HG03378 (cell line): ENCODE measurements at regions not wholly inside any gene's neighbourhood (a gene's known extent, or its start where the extent isn't known, plus 50 kb on each side); places are given as distances from the start of the nearest gene placed in this dataset.

ENCODE experiments used
- ATAC-seq: cut with Tn5 transposase; IDR thresholded peaks from one replicate; pipeline ENCODE4 v1.9.1; 2021; ENCODE audit warnings: mild to moderate bottlenecking, moderate library complexity; ENCODE audit not compliant: unreplicated experiment

GRCh38 chr13:46951516-46951915, 54.7 kb upstream of the HTR2A start:
- no peak for ATAC-seq

GRCh38 chr13:46949211-46949610, 52.4 kb upstream of the HTR2A start:
- no peak for ATAC-seq

GRCh38 chr13:46948338-46948737, 51.5 kb upstream of the HTR2A start:
- ATAC-seq: no peak

- no peak for ATAC-seq
Measured at GRCh38 chr13:46947425-46948191, 50.8 kb upstream of the HTR2A start.
